SK-N-SH (cell line): ENCODE measurements at regions not wholly inside any gene's neighbourhood (a gene's known extent, or its start where the extent isn't known, plus 50 kb on each side); places are given as distances from the start of the nearest gene placed in this dataset.

Source experiments
- CTCF ChIA-PET: fragments of 300-600, 350-600 bp; formaldehyde crosslinking; extraction: SDS; loops from one replicate; lab custom pipeline; 2021; lab: Yijun Ruan, JAX
- POLR2A ChIA-PET: fragments of 350-600 bp; sonication (Branson Sonifier 250); formaldehyde crosslinking; extraction: SDS; loops from one replicate; lab custom pipeline; 2020; ENCODE audit warnings: antibody characterized with exemption, inconsistent platforms; lab: Yijun Ruan, JAX
- DNase-seq: peaks from one replicate; pipeline ENCODE4 v3.0.0; 2012
- H2AFZ ChIP-seq: fragments of 200-600 bp; sonication (generic); 2 replicates; pipeline ENCODE4 v1.8.1; 2016; ENCODE audit warnings: antibody characterized with exemption, mild to moderate bottlenecking, low read depth
- H3F3A ChIP-seq: fragments of 200-600 bp; sonication (generic); replicated peaks from 2 replicates; pipeline ENCODE3; 2016; ENCODE audit warnings: antibody characterized with exemption, mild to moderate bottlenecking; ENCODE audit not compliant: insufficient read depth
- H3K27ac ChIP-seq, 2 experiments: fragments of 200-500 bp in 1 of 2; fragments of 200-600 bp in 1 of 2; sonication (Bioruptor generic) in 1 of 2; sonication (generic), shearing (Covaris generic) in 1 of 2; 2 replicates each; pipeline versions ENCODE4 v1.5.1 to v1.6.1; 2014 to 2016; ENCODE audit warnings: low read depth in 2 of 2, inconsistent platforms in 1 of 2, low read length in 1 of 2, mild to moderate bottlenecking in 1 of 2, mixed read lengths in 1 of 2
- H3K27me3 ChIP-seq: fragments of 200-600 bp; sonication (generic), shearing (Covaris generic); 2 replicates; pipeline ENCODE4 v1.6.1; 2016; ENCODE audit warnings: mixed run types; ENCODE audit not compliant: insufficient read depth
- H3K36me3 ChIP-seq, 2 experiments: fragments of 200-500 bp in 1 of 2; fragments of 200-600 bp in 1 of 2; sonication (Bioruptor generic) in 1 of 2; sonication (generic) in 1 of 2; replicated peaks in 1 of 2; 2 replicates each; pipeline versions ENCODE3 to v1.5.1; 2014 to 2016; ENCODE audit warnings: low read length in 1 of 2, mild to moderate bottlenecking in 1 of 2; ENCODE audit not compliant: insufficient read depth in 2 of 2, control insufficient read depth in 1 of 2
- H3K4me1 ChIP-seq, 2 experiments: fragments of 200-500 bp in 1 of 2; fragments of 200-600 bp in 1 of 2; sonication (Bioruptor generic) in 1 of 2; sonication (generic), shearing (Covaris generic) in 1 of 2; 2 replicates each; pipeline versions ENCODE4 v1.5.1 to v1.6.1; 2014 to 2016; ENCODE audit warnings: low read depth in 1 of 2, low read length in 1 of 2, mixed run types in 1 of 2; ENCODE audit not compliant: insufficient read depth in 2 of 2, control insufficient read depth in 1 of 2
- H3K4me2 ChIP-seq: fragments of 200-600 bp; sonication (generic), shearing (Covaris generic); 2 replicates; pipeline ENCODE4 v1.6.1; 2017; ENCODE audit warnings: mixed run types
- H3K4me3 ChIP-seq, 2 experiments: fragments of 200-500 bp in 1 of 2; fragments of 200-600 bp in 1 of 2; sonication (Bioruptor generic) in 1 of 2; sonication (generic), shearing (Covaris generic) in 1 of 2; 2 replicates each; pipeline versions ENCODE4 v1.5.1 to v1.8.1; 2014 to 2016; ENCODE audit warnings: low read depth in 2 of 2, inconsistent platforms in 1 of 2, low read length in 1 of 2, mild to moderate bottlenecking in 1 of 2, mixed read lengths in 1 of 2, moderate library complexity in 1 of 2
- H3K79me2 ChIP-seq: fragments of 200-600 bp; sonication (generic); 2 replicates; pipeline ENCODE4 v1.8.1; 2017; ENCODE audit warnings: mild to moderate bottlenecking; ENCODE audit not compliant: insufficient read depth
- H3K9ac ChIP-seq: fragments of 200-600 bp; sonication (generic); 2 replicates; pipeline ENCODE4 v1.6.1; 2017; ENCODE audit warnings: mixed run types
- H3K9me2 ChIP-seq: fragments of 200-600 bp; sonication (generic); 2 replicates; pipeline ENCODE4 v1.6.1; 2017; ENCODE audit warnings: mixed run types
- H3K9me3 ChIP-seq: fragments of 200-600 bp; sonication (generic); 2 replicates; pipeline ENCODE4 v1.6.1; 2017; ENCODE audit warnings: mixed run types, mild to moderate bottlenecking, moderate library complexity
- H4K20me1 ChIP-seq: fragments of 200-600 bp; sonication (generic); 2 replicates; pipeline ENCODE4 v1.6.1; 2017; ENCODE audit warnings: mild to moderate bottlenecking, mixed run types; ENCODE audit not compliant: insufficient read depth
- CHD2 ChIP-seq: fragments of 150-350 bp; IDR thresholded peaks from 2 replicates; pipeline ENCODE4 v1.6.1; 2018; ENCODE audit warnings: low read length; ENCODE audit not compliant: partially characterized antibody
- EZH2phosphoT487 ChIP-seq: fragments of 200-600 bp; sonication (generic); IDR thresholded peaks from 2 replicates; pipeline ENCODE4 v1.6.1; 2017; ENCODE audit warnings: low read depth, mixed run types, mild to moderate bottlenecking, antibody characterized with exemption, moderate library complexity, borderline replicate concordance
- FOSL2 ChIP-seq: IDR thresholded peaks from 2 replicates; pipeline ENCODE4 v1.4.0; 2012; ENCODE audit warnings: low read depth, mild to moderate bottlenecking, moderate library complexity, borderline replicate concordance
- GABPA ChIP-seq: IDR thresholded peaks from 2 replicates; pipeline ENCODE4 v1.4.0; 2012; ENCODE audit warnings: low read depth, mild to moderate bottlenecking
- GATA2 ChIP-seq: sonication (generic); formaldehyde crosslinking; IDR thresholded peaks from 2 replicates; pipeline ENCODE4 v1.5.0; 2020; ENCODE audit warnings: mild to moderate bottlenecking, missing genetic modification reagents
- JUND ChIP-seq: IDR thresholded peaks from 2 replicates; pipeline ENCODE4 v1.4.0; 2012
- MEF2A ChIP-seq: IDR thresholded peaks from 2 replicates; pipeline ENCODE4 v1.4.0; 2012; ENCODE audit warnings: low read depth, borderline replicate concordance
- MXI1 ChIP-seq: IDR thresholded peaks from 2 replicates; pipeline ENCODE4 v1.6.1; 2012; ENCODE audit warnings: mild to moderate bottlenecking, low read depth, low read length, improper control_type of control experiment
- PBX3 ChIP-seq: IDR thresholded peaks from 2 replicates; pipeline ENCODE4; 2012
- RCOR1 ChIP-seq: fragments of 150-350 bp; IDR thresholded peaks from 2 replicates; pipeline ENCODE4 v1.6.1; 2017; ENCODE audit warnings: antibody characterized with exemption, low read length
- SIN3A ChIP-seq: IDR thresholded peaks from 2 replicates; pipeline ENCODE4 v1.6.1; 2012; ENCODE audit warnings: low read depth, mild to moderate bottlenecking, low read length, moderate library complexity, borderline replicate concordance
- SMC3 ChIP-seq: IDR thresholded peaks from 2 replicates; pipeline ENCODE4 v1.6.1; 2012; ENCODE audit warnings: low read depth, low read length, improper control_type of control experiment
- ZBTB33 ChIP-seq: IDR thresholded peaks from 2 replicates; pipeline ENCODE4 v1.4.0; 2012; ENCODE audit warnings: low read depth, borderline replicate concordance
- WGBS: methylation state at CpG from one replicate; pipeline ENCODE4 v1.1.6; 2017; ENCODE audit warnings: low lambda C conversion rate; 5-methylcytosine and 5-hydroxymethylcytosine counted together

- peak; percentile 48; the same call in 1 of the 2 replicates for TF ChIP-seq ZBTB33
- TF ChIP-seq MEF2A = peak; percentile 19; the same call in 1 of the 2 replicates
- peak; percentile 94 for TF ChIP-seq PBX3
- TF ChIP-seq SMC3 = no peak; the same call in 1 of the 2 replicates
- TF ChIP-seq JUND = peak; percentile 94
- peak; percentile 91 for TF ChIP-seq CHD2
- TF ChIP-seq GATA2 (CRISPR knock-in tag) = peak; percentile 98
- no peak for TF ChIP-seq EZH2phosphoT487
- peak; percentile 52; the same call in 1 of the 2 replicates for TF ChIP-seq FOSL2
- TF ChIP-seq GABPA = peak; percentile 22; the same call in 1 of the 2 replicates
- TF ChIP-seq RCOR1 = peak; percentile 96
- TF ChIP-seq MXI1 = peak; percentile 90
Observed at GRCh38 chr12:19575337-19576243, 136.3 kb downstream of the AEBP2 start (continued).

- H3K9me3 ChIP-seq = peaks cover 7% of the 10 kb centered on the region; the same call in 1 of the 2 replicates
- peak overlapping the region; percentile 54; the same call in 1 of the 2 replicates for H3K4me2 ChIP-seq
- H3F3A ChIP-seq = peaks cover 32% of the 10 kb centered on the region
- TF ChIP-seq SIN3A = no peak
- TF ChIP-seq GATA2 (CRISPR knock-in tag) = no peak
- TF ChIP-seq PBX3 = 0 out of 2 replicates have a peak, but pooled peaks have one; percentile 2
- peaks cover 0 to 3% of the 10 kb centered on the region in 2 experiments for H3K36me3 ChIP-seq
- no peaks in the 10 kb centered on the region for H3K27me3 ChIP-seq
- peak overlapping the region; percentile 33; the same call in 1 of the 2 replicates for H2AFZ ChIP-seq
- no peaks in the 10 kb centered on the region for H3K9me2 ChIP-seq
- ChIA-PET POLR2A (no interaction called here), CTCF (no interaction called here)
- whole genome bisulfite sequencing = 83% methylated on average over 2 of the region's 2 CpGs
- H3K4me1 ChIP-seq = peaks cover 30 to 42% of the 10 kb centered on the region in 2 experiments
- H3K79me2 ChIP-seq = no peaks in the 10 kb centered on the region
- no peak overlapping the region; a peak in 1 of 4 replicates for H3K4me3 ChIP-seq
- no peak for DNase-seq
- H3K9ac ChIP-seq = peak overlapping the region; percentile 69; the same call in 1 of the 2 replicates
- peak overlapping the region; percentile 98 to 99 for H3K27ac ChIP-seq
- H4K20me1 ChIP-seq = no peaks in the 10 kb centered on the region
Observed at GRCh38 chr12:19576506-19577280, 137.4 kb downstream of the AEBP2 start.
